GM12878 (cell line): ENCODE measurements at regions not wholly inside any gene's neighbourhood (a gene's known extent, or its start where the extent isn't known, plus 50 kb on each side); places are given as distances from the start of the nearest gene placed in this dataset.

Experiments used
- POLR2A ChIP-seq: IDR thresholded peaks from 2 replicates; pipeline ENCODE4 v1.6.1; 2011; ENCODE audit warnings: low read depth, mild to moderate bottlenecking, low read length
- STAT1 ChIP-seq: fragments of 450-650 bp; conservative IDR thresholded peaks from 2 replicates; pipeline ENCODE4 v1.6.1; 2014; ENCODE audit warnings: antibody characterized with exemption, mild to moderate bottlenecking
- TCF12 ChIP-seq: IDR thresholded peaks from 2 replicates; pipeline ENCODE4 v1.6.1; 2011; ENCODE audit warnings: low read depth, mild to moderate bottlenecking, low read length
- TF ChIP-seq, protein P1 (sequence below), 3 experiments: IDR thresholded peaks in 2 of 3; conservative IDR thresholded peaks in 1 of 3; 2 replicates each; pipeline ENCODE4 v1.5.1; 2011; ENCODE audit warnings: low read depth in 3 of 3, low read length in 3 of 3, mild to moderate bottlenecking in 3 of 3, control low read depth in 2 of 3, moderate library complexity in 2 of 3, inconsistent platforms in 1 of 3, mixed read lengths in 1 of 3; ENCODE audit not compliant: control insufficient read depth in 2 of 3, insufficient read depth in 1 of 3; ENCODE audit errors: extremely low read depth in 1 of 3

DNA sequence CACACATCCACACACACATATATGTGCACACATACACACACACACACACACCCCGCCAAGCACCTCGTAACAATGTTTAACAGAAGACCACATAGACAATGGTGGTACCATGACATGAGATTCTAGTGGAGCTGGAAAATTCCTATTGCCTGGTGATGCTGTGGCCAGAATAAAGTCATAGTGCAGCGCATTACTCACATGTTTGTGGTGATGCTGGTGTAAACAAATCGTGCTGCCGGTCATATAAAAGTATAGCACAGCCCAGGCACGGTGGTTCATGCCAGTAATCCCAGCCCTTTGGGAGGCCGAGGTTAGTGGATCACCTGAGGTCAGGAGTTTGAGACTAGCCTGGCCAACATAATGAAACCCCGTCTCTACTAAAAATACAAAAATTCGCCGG, 275.2 kb downstream of the TRIML1 start:
- TF ChIP-seq POLR2A, result no peak
- TF ChIP-seq, protein P1, sequence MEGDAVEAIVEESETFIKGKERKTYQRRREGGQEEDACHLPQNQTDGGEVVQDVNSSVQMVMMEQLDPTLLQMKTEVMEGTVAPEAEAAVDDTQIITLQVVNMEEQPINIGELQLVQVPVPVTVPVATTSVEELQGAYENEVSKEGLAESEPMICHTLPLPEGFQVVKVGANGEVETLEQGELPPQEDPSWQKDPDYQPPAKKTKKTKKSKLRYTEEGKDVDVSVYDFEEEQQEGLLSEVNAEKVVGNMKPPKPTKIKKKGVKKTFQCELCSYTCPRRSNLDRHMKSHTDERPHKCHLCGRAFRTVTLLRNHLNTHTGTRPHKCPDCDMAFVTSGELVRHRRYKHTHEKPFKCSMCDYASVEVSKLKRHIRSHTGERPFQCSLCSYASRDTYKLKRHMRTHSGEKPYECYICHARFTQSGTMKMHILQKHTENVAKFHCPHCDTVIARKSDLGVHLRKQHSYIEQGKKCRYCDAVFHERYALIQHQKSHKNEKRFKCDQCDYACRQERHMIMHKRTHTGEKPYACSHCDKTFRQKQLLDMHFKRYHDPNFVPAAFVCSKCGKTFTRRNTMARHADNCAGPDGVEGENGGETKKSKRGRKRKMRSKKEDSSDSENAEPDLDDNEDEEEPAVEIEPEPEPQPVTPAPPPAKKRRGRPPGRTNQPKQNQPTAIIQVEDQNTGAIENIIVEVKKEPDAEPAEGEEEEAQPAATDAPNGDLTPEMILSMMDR (IDR thresholded peaks at IDR 0.05 in 2 of 3, conservative IDR thresholded peaks at IDR 0.05 in 1 of 3; ENCODE audit: control insufficient read depth in 2 of 3, extremely low read depth in 1 of 3, insufficient read depth in 1 of 3, low read depth in 3 of 3, low read length in 3 of 3), result no peak
- TF ChIP-seq TCF12, result no peak
- TF ChIP-seq STAT1, result no peak
